GM20431 (cell line): ENCODE measurements at regions not wholly inside any gene's neighbourhood (a gene's known extent, or its start where the extent isn't known, plus 50 kb on each side); places are given as distances from the start of the nearest gene placed in this dataset.
"Not testable (repeated sequence)": the region's sequence is repeated elsewhere in the genome, so short reads cannot be mapped to it uniquely, and the experiment has no call there.

Experiments
- in situ Hi-C: fragments of 300-500 bp; cut with MseI, MboI; formaldehyde crosslinking; loops from one replicate; pipeline ENCODE4 v1.15.0; 2020; ENCODE audit warnings: low sequenced_read_pairs; ENCODE audit not compliant: unreplicated experiment

- in situ Hi-C loops: no loop called here
Observed at GRCh38 chr1:215287362-215287761, 204.8 kb downstream of the KCNK2 start.

DNA sequence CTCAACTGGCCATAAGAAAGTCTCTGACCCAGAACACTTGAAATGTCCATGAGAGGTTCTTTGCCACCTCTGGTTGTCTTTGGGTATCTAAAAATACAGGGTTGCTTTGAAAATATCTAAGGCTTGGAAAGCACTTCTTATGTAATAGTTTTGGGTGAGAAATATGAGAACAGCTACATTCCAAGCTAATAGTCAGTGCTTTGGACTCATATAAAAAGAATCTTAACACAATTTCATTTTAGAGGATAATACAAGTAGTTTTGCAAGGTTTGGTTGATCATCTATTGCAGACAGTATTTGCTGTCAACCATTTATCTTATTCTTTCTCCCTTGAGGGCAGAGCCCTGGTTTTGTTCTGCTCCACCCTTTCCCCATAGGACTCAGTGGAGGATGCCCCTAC is 207.5 kb downstream of the KCNK2 start:
- in situ Hi-C loops: no loop called here

- in situ Hi-C loops: no loop called here
Observed at GRCh38 chr1:215292932-215293331, 210.4 kb downstream of the KCNK2 start.

DNA sequence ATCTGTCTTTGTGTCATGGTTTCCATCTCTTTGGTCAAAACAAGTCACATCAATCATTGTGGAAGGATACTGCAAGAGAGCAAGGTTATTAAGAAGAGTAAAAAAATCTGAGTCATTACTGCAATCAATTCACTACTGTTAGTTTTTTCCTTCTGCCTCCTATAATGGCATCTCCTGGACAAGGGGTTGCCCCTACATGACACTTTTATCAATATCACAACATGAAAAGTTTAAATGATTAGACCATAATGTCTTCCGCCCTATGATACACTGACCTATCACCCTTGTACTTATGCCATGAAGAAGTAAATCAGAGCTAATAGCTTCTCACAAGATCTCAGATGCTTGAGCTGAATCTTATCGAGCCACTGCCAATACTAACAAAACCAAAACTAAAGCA is 223.9 kb downstream of the KCNK2 start:
- in situ Hi-C loops: no loop called here

DNA sequence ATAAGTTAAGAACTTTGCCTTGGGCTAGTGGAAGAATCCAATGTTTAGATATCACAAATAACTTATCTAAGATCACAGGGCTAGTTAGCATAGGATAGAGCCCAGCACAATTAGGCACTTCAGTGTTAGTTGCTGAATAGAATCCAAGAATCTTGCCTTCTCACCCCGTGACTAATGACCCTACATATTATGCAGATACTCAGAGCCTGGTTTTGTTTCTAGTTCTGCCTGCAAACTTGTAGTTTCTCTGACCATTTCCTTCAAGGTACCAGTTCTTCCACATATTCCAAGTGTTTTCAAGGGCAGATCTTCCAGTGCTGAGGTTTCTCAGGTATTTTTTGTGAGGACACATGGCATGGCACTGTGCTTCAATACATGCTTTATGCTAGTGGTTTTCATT is 239.3 kb downstream of the KCNK2 start:
- in situ Hi-C loops: no loop called here

GRCh38 chr1:215323992-215324391 is 241.5 kb downstream of the KCNK2 start:
- in situ Hi-C loops: not testable (repeated sequence)

DNA sequence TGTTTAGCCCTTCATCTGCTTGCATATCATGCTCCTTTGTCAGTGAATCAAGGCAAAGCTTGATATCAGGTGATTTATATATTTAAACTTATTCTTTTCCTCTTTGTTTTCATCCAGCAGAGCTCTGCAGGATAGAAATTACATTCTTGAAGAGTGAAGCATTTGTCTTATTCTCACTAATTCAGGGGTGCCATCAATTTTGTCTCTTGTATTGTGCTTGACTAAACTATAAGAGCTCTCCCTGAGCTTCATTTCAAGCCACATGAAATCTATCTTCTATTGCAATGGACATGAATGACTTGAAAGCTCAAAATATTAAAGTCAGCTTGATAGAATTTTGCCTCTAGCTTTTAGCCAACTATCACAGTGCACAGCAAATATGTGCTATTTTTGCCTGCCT is 236.7 kb upstream of the KCTD3 start:
- in situ Hi-C loops: no loop called here

GRCh38 chr1:215344539-215344938 is 222.6 kb upstream of the KCTD3 start:
- in situ Hi-C loops: no loop called here

GRCh38 chr1:215345208-215345607 is 221.9 kb upstream of the KCTD3 start:
- in situ Hi-C loops: no loop called here

DNA sequence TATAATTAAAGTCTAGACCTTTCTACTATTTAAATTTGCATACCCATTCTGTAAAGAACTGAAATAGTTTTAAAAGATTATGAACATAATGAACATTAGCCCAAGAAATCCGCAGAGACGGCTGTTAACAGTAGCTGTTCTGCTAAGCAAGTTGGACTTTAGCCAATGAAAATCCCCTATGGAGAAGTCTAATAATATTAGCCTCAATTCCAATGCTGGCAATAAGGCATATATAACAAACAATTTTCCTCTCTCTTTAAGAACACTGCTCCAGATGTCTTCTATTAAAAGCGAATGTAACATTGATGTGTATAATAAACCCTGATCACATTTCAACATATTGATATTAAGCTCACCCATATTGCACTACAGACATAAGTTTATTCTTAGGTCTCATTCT is 221.3 kb upstream of the KCTD3 start:
- in situ Hi-C loops: no loop called here

GRCh38 chr1:215357901-215358300 is 209.2 kb upstream of the KCTD3 start:
- in situ Hi-C loops: no loop called here

- in situ Hi-C loops: no loop called here
Observed at GRCh38 chr1:215358356-215358755, 208.7 kb upstream of the KCTD3 start.

- in situ Hi-C loops: no loop called here
Observed at GRCh38 chr1:215360031-215360430, 207.1 kb upstream of the KCTD3 start.

- in situ Hi-C loops: no loop called here
Observed at GRCh38 chr1:215360758-215361157, 206.3 kb upstream of the KCTD3 start.

GRCh38 chr1:215375381-215375780 is 191.7 kb upstream of the KCTD3 start:
- in situ Hi-C loops: no loop called here

- in situ Hi-C loops: no loop called here
Observed at GRCh38 chr1:215376544-215377264, 190.4 kb upstream of the KCTD3 start.

- in situ Hi-C loops: no loop called here
Observed at GRCh38 chr1:215377746-215378145, 189.4 kb upstream of the KCTD3 start.

DNA sequence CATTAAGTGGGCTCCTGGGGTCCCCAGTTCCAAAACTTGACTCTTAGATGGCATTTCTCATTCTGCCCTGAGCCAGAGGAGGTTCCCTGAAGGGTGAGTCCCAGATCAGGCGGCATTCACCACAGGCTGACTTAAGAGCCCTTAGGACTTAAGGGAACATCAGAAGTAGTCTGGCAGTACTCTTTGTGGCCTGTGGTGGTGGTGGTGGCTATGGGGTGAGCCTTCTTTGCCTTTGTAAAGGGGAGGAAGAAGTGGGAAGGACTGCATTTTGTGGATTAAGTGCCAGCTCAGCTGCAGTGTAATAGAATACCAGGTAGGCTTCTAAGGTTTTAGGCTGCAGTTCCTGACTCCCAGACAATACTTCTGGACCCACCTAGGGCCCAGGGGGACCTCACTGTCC is 186.5 kb upstream of the KCTD3 start:
- in situ Hi-C loops: no loop called here

GRCh38 chr1:215393476-215393875 is 173.6 kb upstream of the KCTD3 start:
- in situ Hi-C loops: no loop called here

GRCh38 chr1:215394084-215394991 is 172.8 kb upstream of the KCTD3 start:
- in situ Hi-C loops: no loop called here

DNA sequence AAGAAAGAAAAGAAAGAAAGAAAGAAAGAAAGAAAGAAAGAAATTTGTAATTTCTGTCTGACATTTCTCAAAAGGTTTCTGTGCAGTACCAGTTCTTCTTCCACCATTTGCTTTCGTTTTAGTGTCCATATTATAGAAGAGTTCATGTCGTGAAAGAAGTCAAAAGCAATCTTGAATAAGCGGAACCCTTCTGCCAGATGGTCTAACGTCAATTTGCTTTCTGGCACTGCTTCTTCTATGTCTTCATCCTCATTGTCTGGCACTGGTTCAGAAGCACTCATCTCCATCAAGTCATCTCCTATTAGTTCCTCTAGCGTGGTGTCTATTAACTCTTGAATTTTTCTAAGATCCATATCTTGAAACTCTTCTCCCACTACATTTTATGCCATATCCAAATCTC is 170.0 kb upstream of the KCTD3 start:
- in situ Hi-C loops: no loop called here
